Left hindlimb (tissue), 1 donor: ENCODE measurements at regions not wholly inside any gene's neighbourhood (a gene's known extent, or its start where the extent isn't known, plus 50 kb on each side); places are given as distances from the start of the nearest gene placed in this dataset.
"Not testable (repeated sequence)": the region's sequence is repeated elsewhere in the genome, so short reads cannot be mapped to it uniquely, and the experiment has no call there.

Experiments used
- DNase-seq: peaks from one replicate; pipeline ENCODE4 v3.0.0-alpha.2; 2018

GRCh38 chr6:25127076-25127837 lies 151.9 kb upstream of the CARMIL1 start:
- DNase-seq = no peak

GRCh38 chr6:25130518-25130917 lies 148.7 kb upstream of the CARMIL1 start:
- DNase-seq = no peak

GRCh38 chr6:25132934-25133333 lies 146.2 kb upstream of the CARMIL1 start:
- no peak for DNase-seq

GRCh38 chr6:25133568-25133967 lies 145.6 kb upstream of the CARMIL1 start:
- DNase-seq = no peak

- no peak for DNase-seq
Measured at GRCh38 chr6:25136854-25137253, 142.3 kb upstream of the CARMIL1 start.

- DNase-seq = no peak
Measured at GRCh38 chr6:25137480-25137879, 141.7 kb upstream of the CARMIL1 start.

- no peak for DNase-seq
Measured at GRCh38 chr6:25137916-25138232, 141.3 kb upstream of the CARMIL1 start.

- DNase-seq = peak; percentile 52
Measured at GRCh38 chr6:25138233-25138933, 140.8 kb upstream of the CARMIL1 start.

- DNase-seq = no peak
Measured at GRCh38 chr6:25138934-25139415, 140.2 kb upstream of the CARMIL1 start.

- not testable (repeated sequence) for DNase-seq
Measured at GRCh38 chr6:25139608-25140007, 139.6 kb upstream of the CARMIL1 start.

- DNase-seq = no peak
Measured at GRCh38 chr6:25142506-25142905, 136.7 kb upstream of the CARMIL1 start.

- no peak for DNase-seq
Measured at GRCh38 chr6:25144919-25145318, 134.3 kb upstream of the CARMIL1 start.

GRCh38 chr6:25147223-25147622 lies 132.0 kb upstream of the CARMIL1 start:
- DNase-seq = no peak

- no peak for DNase-seq
Measured at GRCh38 chr6:25150031-25150430, 129.1 kb upstream of the CARMIL1 start.

- no peak for DNase-seq
Measured at GRCh38 chr6:25150863-25151262, 128.3 kb upstream of the CARMIL1 start.

- DNase-seq = no peak
Measured at GRCh38 chr6:25153079-25153478, 126.1 kb upstream of the CARMIL1 start.

- no peak for DNase-seq
Measured at GRCh38 chr6:25154034-25154596, 125.1 kb upstream of the CARMIL1 start.

- DNase-seq = no peak
Measured at GRCh38 chr6:25155211-25155610, 124.0 kb upstream of the CARMIL1 start.

- no peak for DNase-seq
Measured at GRCh38 chr6:25156123-25156522, 123.1 kb upstream of the CARMIL1 start.

GRCh38 chr6:25157183-25157582 lies 122.0 kb upstream of the CARMIL1 start:
- DNase-seq = no peak

- DNase-seq = no peak
Measured at GRCh38 chr6:25157842-25158241, 121.3 kb upstream of the CARMIL1 start.

GRCh38 chr6:25160134-25160533 lies 119.0 kb upstream of the CARMIL1 start:
- not testable (repeated sequence) for DNase-seq

- no peak for DNase-seq
Measured at GRCh38 chr6:25165177-25165576, 114.0 kb upstream of the CARMIL1 start.

GRCh38 chr6:25165800-25166199 lies 113.4 kb upstream of the CARMIL1 start:
- DNase-seq = no peak
